K562 (cell line): ENCODE measurements at regions not wholly inside any gene's neighbourhood (a gene's known extent, or its start where the extent isn't known, plus 50 kb on each side); places are given as distances from the start of the nearest gene placed in this dataset.

Experiments used
- JUND ChIP-seq, 2 experiments: IDR thresholded peaks; 2 replicates in 1 of 2; 3 replicates in 1 of 2; pipeline ENCODE4 v1.6.1; 2011; ENCODE audit warnings: borderline replicate concordance in 2 of 2, low read depth in 2 of 2, low read length in 2 of 2, improper control_type of control experiment in 1 of 2, missing biosample characterization in 1 of 2, missing genetic modification characterization in 1 of 2, missing genetic modification reagents in 1 of 2
- KDM4B ChIP-seq, 2 experiments: fragments of 450-650 bp in 1 of 2; sonication (generic) in 1 of 2; IDR thresholded peaks; 2 replicates each; pipeline ENCODE4 v1.6.1; 2016 to 2017; ENCODE audit warnings: borderline replicate concordance in 2 of 2, antibody characterized with exemption in 1 of 2, low read depth in 1 of 2, mild to moderate bottlenecking in 1 of 2
- MAZ ChIP-seq, 2 experiments: fragments of 450-650 bp in 1 of 2; sonication (generic) in 1 of 2; formaldehyde crosslinking; IDR thresholded peaks in 1 of 2; conservative IDR thresholded peaks in 1 of 2; 2 replicates each; pipeline versions ENCODE4 v1.4.0 to v1.5.0; 2020; ENCODE audit warnings: mild to moderate bottlenecking in 1 of 2, missing genetic modification reagents in 1 of 2
- NCOA6 ChIP-seq: fragments of 450-650 bp; IDR thresholded peaks from 2 replicates; pipeline ENCODE4 v1.6.1; 2017; ENCODE audit warnings: mild to moderate bottlenecking
- RBM17 ChIP-seq: fragments of 200-400 bp; formaldehyde crosslinking; IDR thresholded peaks from 2 replicates; pipeline ENCODE4 v1.6.1; 2017; ENCODE audit warnings: low read depth, mild to moderate bottlenecking, low read length, borderline replicate concordance
- RERE ChIP-seq: sonication (generic); formaldehyde crosslinking; IDR thresholded peaks from 2 replicates; pipeline ENCODE4 v1.8.0; 2023; ENCODE audit warnings: missing genetic modification reagents, mild to moderate bottlenecking, borderline replicate concordance
- ZNF584 ChIP-seq: fragments of 200-800 bp; sonication (Bioruptor generic); IDR thresholded peaks from 2 replicates; pipeline ENCODE4 v1.6.1; 2016; ENCODE audit warnings: low read depth, mild to moderate bottlenecking, missing genetic modification characterization, missing compliant biosample characterization

- TF ChIP-seq JUND (IDR thresholded peaks at IDR 0.05; ENCODE audit: borderline replicate concordance, low read depth, low read length): no peak
- TF ChIP-seq JUND (tag; IDR thresholded peaks at IDR 0.05; ENCODE audit: borderline replicate concordance, low read depth, low read length): no peak
- TF ChIP-seq KDM4B (IDR thresholded peaks at IDR 0.05; ENCODE audit: borderline replicate concordance in 2 of 2, low read depth in 1 of 2): no peak
- no peak for TF ChIP-seq NCOA6
- TF ChIP-seq RBM17: no peak
- TF ChIP-seq RERE: no peak
- no peak for TF ChIP-seq MAZ (CRISPR knock-in tag; conservative IDR thresholded peaks at IDR 0.05 in 1 of 2, IDR thresholded peaks at IDR 0.05 in 1 of 2)
- TF ChIP-seq ZNF584 (CRISPR knock-in tag): no peak
Measured at GRCh38 chr18:73942081-73942625, 205.5 kb downstream of the FBXO15 start (continued).
